ENCODE measurements at regions not wholly inside any gene's neighbourhood (a gene's known extent, or its start where the extent isn't known, plus 50 kb on each side); places are given as distances from the start of the nearest gene placed in this dataset.
"Not testable (repeated sequence)": the region's sequence is repeated elsewhere in the genome, so short reads cannot be mapped to it uniquely, and the experiment has no call there.

DNA sequence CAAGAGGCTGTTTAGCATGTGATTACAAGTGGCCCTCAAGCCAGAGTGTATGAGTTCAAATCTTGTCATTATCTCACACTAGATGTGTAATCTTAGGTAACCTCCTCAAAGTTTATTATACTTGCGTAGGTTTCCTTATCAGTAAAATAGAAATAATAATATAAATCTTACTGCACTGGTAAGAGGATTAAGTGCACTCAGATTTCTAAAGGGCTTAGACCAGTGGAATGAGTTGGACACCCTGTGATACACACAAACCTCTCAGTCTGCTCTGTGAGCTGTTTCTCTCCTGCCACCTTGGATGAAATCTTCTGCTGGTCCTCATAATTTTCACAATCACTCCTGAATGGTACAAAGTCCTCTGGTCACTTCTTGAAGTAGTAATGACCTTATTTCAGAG is 145.4 kb upstream of the ZNF516 start:
- DNase-seq (ENCODE audit: low read depth) = no peak

DNA sequence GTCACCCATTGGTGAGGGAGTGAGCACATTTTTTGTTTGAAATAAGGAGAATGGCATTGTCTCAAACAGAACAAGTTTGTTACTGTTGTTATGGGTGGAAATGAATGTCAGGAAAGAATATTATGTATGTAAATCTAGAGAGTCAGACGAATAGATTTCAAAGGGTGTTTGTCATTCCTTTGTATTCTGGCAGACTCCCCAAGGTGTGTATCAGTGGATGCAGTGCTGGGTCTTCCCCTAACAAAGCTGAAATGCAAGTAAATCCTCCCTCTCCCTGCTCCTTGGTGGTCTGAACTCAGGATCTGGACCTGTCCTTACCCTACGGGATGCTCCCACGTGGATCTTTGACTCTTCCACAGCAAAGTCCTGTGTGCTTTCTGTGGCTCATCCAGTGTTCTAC is 139.5 kb upstream of the ZNF516 start:
- no peak for DNase-seq (ENCODE audit: low read depth)

DNA sequence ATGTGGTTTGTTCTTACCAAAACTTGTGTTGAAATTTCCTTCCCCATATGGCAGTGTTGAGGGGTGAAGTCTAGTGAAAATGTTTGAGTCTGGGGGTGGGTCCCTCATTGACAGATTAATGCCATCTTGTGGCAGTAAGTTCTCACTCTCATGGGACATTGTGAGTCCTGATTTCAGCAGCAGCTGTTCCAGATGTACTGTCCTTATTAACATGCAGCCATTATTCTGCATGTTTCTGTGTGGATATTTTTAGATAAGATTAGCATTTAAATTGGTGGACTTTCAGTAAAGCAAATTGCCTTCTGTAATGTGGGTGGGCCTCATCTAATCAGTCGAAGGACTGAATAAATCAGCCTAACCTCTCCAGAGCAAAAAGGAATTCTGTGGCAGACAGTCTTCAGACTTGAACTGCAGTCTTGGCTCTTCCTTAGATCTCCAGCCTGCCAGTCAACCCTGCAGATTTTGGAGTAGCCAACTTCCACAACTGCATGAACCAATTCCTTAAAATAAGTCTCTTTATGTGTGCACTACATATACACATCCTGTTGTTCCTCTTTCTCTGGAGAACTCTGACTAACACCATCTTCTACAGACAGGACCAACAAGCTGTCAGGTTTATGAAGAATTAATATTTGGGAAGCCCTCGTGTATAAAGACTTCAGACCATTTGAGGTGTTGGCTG is 138.7 kb upstream of the ZNF516 start:
- DNase-seq (ENCODE audit: low read depth) = no peak

DNA sequence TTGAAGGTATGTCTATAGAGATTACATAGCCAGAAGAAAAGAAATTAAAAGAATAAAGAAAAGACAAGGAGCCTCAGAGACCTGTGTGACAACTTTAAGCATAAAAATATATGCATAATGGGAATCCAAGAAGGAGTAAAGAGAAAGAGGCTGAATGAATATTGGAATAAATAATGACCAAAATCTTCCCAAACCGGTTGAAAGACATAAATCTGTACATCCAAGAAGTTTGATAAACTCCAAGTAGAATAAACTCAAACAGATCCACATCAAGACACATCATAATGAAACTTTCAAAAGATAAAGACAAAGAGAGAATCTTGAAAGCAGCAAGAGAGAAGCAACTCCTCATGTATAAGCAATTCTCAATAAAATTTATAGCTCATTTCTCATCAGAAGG is 132.4 kb upstream of the ZNF516 start:
- no peak for DNase-seq (ENCODE audit: low read depth)

DNA sequence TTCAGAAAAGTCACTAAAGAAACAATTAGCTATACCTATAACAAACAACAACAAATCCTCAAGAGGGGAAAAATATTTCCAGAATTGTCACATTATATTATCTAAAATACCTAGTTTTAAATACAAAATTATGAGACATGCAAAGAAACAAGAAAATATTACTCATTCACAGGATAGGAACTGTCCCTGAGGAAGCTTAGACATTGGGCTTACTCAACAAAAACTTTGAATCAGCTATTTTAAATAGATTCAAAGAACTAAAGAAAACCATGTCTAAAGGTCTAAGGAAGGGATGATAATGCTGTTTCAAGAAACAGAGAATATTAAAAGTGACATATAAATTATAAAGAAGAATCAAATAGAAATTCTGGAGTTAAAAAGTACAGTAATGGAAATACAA is 131.9 kb upstream of the ZNF516 start:
- DNase-seq (ENCODE audit: low read depth) = no peak

DNA sequence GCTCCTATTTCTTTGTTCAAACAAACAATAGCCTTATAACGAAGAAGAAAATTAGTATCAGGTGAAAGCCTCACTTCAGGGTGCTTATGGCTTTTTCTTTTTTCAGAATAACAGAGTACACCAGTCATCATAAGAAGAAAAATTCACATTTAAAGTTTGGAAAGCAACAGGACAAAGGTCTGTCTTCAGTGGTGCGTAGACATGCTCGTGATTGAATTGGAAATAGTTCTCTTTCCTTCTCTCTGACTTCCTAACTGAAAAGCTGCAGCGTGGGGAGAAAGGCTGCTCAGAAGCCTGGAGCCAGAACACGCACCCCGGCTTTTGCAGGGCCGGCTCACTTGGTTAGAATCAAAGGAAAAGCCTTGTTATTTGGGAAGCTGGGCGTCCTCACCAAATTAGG is 127.6 kb upstream of the ZNF516 start:
- no peak for DNase-seq (ENCODE audit: low read depth)

DNA sequence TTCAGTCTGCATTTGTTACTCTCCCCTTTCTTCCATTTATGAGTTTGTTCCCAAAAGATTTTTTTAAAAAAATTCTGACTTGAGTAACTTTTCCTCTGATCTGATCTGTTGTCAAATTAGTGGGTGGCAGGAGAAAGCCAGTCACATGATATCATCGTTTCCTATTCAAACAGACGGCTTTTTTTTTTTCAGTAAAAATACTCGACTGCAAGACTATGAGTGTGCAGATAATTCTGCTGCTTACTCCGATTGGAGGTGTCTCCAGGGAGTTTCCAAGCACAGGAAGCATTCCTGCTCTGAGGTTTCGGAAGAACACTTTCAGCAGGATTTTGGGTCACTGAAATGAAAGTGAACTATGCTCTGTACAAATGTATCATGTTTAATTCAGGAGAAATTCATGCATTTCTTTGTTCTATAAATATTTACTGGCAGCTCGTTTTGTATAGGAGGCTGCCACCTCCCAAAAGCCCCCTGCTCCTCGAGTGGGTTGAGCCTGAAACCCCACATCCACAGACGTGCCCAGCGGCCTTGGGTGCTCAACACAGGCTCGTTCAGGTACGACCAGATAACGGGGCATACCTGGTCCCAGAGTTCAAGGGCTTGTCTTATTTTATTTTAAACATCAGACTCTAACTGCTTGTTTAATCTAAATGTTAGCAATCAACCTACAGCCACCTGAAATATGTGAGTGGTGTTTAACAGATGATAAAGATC is 126.9 kb upstream of the ZNF516 start:
- DNase-seq (ENCODE audit: low read depth) = no peak

DNA sequence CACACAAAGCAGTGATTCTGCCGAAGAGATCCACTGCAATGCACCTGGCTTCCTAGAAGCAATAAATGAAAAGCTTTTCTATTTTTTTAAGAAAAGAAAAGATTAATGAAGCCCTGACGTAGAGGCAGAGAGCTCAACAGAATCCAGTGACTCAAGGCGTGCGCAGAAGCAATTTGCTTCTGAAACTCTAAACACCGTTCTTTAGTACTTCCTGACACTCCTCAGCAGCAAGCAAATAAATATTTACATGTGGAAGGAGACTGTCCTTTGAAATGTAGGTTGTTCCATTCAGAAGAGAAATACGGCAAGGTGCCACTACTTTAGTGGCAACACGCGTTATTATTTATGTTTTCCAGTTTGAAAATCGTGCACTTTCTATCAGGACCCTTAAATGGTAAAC is 126.2 kb upstream of the ZNF516 start:
- DNase-seq (ENCODE audit: low read depth) = no peak

DNA sequence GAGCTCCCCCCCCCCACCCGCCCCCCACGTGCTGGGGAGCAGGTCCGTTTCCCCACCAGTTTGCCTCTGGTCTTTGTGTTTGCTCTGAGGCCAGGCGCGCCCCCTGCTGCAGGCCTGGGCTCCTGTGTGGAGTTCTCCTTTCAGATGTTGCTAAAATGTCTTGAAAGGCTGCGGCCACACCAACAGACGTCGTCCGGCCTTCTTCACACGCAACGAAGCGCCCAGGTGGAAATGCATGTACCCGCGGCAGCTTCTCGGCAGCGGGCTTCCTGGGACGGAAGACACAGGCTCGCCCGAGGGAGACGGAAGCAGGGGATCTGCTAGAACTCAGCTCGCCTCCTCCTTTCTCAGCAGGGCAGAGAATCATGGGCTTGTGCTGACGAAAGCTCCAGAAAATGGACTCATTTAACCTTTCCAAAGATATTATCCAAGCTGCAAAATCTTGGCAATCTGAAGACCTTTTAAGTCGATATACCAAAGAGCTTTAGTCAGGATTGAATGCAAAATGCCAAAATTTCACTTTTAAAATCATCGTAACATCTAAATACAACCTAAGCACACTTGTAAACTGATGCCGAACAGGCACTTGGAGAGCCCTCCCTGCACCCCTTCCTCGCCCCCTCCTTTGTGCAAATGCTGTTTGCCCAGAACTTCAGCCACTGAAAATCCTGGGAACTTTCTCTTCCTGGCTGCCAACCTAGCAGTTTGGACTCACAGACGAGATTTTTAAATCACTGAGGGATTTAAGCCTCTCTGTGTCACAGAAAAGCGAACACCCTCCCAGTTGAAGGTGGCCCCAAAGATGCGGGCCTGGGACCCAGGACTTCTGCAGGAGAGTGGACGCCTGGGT is 125.5 kb upstream of the ZNF516 start:
- no peak for DNase-seq (ENCODE audit: low read depth)

DNA sequence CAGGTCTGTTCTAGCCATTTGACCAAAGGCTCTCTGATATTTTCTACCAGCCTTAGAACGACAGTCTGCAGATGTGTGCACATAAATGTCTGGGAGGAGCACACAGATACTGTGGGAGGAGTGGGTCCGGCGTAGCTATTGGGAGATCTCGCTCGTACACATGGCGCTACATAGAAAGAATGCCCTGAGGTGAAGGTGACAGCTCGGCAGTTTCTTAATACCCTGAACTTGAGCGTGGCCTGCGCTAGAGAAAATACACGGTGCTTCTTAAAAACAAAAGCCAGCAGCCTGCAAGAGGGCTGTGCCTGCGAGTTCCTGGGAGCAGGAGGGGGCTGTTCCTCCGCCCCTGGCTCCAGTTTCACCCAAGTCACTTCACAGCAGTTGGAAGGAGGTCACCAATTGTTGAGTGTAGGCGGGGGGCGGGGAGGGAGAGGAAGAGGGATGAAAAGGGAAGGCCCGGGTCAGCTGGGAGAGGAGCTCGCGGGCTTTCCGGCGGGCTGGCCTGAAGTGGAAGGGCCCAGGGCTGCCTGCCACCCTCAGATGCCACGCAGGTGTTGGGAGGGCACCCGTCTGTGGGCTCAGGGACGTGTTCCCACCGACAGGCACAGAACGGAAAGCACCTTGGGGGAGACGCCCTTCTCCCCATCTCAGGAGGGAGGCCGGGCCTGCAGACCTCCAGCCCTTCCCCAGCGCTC is 124.7 kb upstream of the ZNF516 start:
- DNase-seq (ENCODE audit: low read depth) = no peak

DNA sequence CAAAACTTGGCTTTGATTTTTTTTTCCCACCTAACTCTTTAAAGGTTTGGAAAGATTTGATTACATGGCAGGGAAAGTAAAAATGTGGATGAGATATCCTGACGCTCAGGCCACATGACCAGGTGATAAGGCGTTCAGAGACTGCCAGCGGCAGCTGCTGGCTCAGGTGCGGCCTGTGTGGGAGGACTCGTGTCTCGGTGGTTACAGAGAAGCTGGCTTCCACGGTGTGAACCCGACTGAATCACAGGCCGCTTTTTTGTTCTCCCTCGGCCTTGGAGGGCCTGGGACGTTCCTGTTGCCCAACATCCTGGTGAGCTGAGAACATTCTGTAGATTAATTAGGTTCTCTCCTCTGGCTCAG is 124.2 kb upstream of the ZNF516 start:
- DNase-seq (ENCODE audit: low read depth) = no peak

DNA sequence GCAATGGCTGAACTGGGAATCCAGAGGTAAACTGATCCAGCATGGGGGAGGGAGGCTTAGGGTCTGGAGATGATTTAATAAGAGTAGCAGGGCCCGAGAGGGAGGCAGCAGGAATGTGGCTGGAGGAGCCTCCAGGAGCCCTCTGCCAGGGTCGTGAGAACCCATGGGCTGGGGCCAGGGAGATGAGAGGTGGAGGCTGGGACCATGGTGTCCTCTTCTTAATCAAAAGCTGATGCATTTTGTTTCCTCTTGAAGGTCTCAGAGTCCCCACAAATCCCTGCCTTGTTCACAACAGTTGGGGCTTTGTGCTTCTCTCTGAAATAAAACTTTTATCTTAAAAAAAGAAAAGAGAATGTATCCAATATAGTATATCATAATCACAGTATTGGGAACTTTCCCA is 123.7 kb upstream of the ZNF516 start:
- DNase-seq (ENCODE audit: low read depth) = no peak

DNA sequence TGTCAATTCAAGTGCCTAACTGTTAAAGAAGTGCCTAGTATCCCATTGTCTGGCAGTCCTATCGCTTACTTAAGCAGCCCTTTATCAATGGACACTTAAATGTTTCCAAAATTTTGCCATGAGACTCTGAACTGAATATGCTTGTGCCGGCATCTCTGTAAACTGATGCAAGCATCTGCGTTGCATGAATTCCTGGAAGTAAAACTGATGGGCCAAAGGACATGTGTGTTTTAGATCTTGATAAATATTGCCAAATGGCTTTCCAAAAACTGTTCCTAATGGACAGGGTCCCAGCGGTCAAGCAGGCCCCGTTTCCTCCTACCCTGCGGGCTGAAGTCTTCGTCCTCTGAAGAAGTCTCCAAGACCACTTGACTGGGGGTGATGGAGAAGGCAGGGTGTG is 121.3 kb upstream of the ZNF516 start:
- DNase-seq (ENCODE audit: low read depth) = no peak

DNA sequence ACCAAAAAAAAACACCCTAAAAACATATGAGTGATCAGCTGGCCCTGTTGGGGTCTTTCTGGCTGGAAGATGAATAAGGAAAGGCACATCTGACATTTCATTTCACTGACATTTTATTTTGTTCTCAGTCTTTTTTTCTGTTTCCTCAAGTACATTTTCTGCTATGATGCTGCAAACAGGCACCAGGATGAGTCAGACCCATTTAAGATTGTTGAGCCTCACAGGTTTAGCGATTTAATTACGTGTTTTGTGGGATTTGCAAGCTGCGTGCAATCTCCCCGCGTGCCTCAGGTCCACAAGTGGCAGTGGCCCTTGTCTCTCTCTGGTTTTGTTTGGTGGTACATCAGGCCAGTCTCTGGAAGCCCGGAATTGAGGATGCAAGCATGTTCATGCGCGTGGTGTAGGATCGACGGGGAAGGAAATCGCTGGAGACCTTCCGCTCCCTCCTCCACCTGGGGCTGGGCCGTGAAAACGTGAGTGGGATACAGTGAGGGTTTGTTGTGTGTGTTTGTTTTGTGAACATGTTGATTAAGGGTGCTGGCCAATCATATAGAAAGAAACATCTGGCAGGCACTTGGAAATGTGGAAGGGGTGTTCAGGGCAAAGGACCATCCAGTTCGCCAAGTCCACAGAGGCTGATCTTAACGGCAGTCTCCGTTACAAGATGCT is 120.2 kb upstream of the ZNF516 start:
- no peak for DNase-seq (ENCODE audit: low read depth)

DNA sequence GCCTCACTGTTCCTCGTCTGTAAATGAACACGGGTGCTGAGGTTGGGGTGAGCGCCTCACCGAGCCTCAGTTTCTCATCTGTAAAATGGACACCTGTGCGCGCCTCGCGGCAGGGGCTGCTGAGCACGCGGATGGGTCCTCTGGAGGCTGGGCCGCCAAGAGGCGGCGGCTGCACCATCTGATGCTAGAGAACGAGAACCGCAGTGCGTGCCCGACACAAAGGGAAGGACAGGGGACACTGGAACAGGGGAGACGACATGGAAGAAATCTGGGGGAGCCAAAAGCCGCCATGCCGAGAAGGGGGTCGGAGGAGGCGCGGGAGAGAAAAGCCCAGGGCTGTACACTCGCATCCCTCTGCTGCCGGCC is 118.7 kb upstream of the ZNF516 start:
- no peak for DNase-seq (ENCODE audit: low read depth)

DNA sequence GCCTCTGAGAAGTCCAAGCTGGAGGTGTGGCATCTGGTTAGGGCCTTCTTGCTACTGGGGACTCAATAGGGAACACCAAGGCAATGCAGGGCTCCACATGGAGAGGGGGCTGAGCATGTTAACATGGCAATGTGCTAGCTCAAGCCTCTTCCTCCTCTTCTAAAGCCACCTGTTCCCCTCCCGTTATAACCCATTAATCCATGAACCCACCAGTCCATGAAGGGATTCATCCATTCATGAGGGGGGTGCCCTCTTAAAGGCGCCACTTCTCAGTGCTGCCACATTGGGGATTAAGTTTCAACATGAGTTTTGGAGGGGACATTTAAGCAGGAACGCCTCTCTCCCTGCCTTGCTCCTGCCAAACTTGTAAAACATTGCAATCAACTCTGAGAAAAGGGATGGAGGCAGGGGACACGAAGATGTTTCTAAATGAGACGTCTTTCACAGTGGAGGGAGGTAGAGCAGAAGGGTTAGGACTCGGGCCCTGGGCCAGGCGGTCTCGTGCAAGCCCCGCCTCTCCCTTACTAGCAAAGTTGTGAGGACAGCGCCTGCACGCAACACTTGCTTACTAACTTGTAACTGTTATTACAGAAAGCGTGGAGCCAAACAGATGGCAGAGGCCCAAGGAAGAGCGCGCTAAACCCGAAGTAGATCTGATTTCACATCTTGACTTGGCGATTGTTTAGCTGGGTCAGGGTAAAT is 118.2 kb upstream of the ZNF516 start:
- no peak for DNase-seq (ENCODE audit: low read depth)

DNA sequence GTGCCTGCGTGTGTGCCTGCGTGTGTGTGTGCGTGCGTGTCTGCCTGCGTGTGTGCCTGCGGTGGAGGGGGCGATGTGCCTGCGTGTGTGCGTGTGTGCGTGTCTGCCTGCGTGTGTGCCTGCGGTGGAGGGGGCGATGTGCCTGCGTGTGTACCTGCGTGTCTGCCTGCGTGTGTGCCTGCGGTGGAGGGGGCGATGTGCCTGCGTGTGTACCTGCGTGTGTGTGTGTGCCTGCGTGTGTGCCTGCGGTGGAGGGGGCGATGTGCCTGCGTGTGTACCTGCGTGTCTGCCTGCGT is 116.7 kb upstream of the ZNF516 start:
- not testable (repeated sequence) for DNase-seq (ENCODE audit: low read depth)

DNA sequence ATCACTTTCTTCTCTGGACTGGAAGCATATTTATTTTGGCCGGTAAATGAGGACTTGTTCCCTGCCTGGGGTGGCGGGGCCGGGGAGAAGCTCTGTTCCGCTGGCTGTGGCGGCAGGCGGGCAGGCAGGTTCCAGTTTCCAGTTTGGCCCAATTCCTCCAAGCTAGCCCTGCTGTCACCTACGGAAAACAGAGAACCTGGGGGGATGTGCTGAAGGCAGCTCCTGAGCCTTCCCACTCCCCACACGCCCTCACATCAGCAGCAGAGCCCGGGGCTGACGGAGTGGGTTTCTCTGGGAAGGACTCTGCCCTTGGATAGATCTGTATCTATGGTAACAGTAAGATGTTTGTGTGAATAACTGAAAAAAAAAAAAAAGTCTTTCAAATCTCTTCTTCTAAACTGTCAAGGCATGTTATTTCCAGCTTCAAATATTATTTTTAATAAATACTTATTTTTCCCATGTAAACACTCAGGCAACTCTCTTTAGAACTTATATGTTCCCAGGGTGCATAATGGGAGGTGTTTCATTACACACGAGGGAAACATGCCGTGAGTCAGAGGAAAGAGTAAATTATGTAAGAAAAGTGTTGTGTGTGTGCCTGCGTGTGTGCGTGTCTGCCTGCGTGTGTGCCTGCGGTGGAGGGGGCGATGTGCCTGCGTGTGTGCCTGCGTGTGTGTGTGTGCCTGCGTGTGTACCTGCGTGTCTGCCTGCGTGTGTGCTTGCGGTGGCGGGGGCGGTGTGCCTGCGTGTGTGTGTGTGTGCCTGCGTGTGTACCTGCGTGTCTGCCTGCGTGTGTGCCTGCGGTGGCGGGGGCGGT is 116.1 kb upstream of the ZNF516 start:
- no peak for DNase-seq (ENCODE audit: low read depth)

DNA sequence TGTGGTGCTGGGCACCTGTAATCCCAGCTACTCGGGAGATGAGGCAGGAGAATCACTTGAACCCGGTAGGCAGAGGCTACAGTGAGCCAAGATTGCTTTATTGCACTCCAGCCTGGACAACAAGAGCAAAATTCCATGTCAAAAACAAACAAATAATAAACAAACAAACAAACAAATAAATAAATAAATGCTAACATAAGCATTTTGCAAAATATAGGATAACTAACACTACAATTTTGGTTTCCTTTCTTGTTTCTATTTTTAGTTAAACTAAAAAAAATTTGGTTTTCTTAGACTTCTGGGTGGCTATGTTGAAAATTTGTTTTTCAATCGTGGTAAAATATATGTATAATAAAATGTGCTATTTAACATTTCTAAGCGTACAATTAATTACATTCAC is 115.0 kb upstream of the ZNF516 start:
- DNase-seq (ENCODE audit: low read depth) = no peak

DNA sequence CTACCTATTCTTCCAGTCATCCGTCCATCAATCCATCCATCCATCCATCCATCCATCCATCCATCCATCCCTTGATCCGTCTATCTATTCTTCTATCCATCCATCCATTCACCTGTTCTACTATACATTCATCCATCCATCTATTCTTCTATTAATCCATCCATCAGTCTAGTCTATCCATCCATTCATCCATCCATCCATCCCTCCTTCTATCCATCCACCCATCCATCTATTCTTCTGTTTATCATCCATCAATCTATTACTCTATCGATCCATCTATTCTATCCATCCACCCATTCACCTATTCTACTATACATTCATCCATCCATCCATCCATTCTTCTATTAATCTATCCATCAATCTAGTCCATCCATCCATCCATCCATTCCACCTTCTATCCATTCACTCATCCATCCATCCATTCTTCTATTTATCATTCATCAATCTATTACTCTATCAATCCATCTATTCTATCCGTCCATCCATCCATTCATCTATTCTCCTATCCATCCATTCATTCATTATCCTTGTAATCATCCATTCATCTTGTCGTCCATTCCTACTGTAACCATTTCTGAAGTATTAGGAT is 110.4 kb upstream of the ZNF516 start:
- no peak for DNase-seq (ENCODE audit: low read depth)

DNA sequence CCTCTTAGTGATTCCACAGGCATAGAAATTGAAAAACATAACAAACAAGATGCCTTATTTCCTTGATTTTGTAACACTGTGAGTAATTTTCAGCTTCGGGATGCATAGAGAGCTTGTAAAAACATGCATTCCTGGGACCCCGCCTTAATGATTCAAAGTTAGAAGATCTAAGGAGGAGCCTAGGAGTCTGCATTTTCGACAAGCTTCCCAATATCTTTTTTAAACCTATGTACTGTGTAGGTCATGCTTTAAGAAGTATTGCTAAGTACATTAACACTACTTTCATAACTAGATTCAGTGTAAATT is 109.8 kb upstream of the ZNF516 start:
- no peak for DNase-seq (ENCODE audit: low read depth)

All from activated T-helper 9 cell treated with anti-CD3 and anti-CD28 coated beads, Interleukin-2, amount 50 U/mL, for 16 hours (primary cell).